GM23338 (cell line): ENCODE measurements at regions not wholly inside any gene's neighbourhood (a gene's known extent, or its start where the extent isn't known, plus 50 kb on each side); places are given as distances from the start of the nearest gene placed in this dataset.

ENCODE experiments used
- ATAC-seq: fragments of 200-7000 bp; cut with Tn5 transposase; 3 replicates; pipeline ENCODE4 v1.9.1; 2020
- DNase-seq: peaks from one replicate; pipeline ENCODE4 v3.0.0-alpha.2; 2015; ENCODE audit warnings: low spot score
- H2AFZ ChIP-seq: fragments of 200-600 bp; sonication (generic); 2 replicates; pipeline ENCODE4 v1.8.0; 2016; ENCODE audit warnings: antibody characterized with exemption, mild to moderate bottlenecking, moderate library complexity
- H3F3A ChIP-seq: fragments of 200-600 bp; sonication (generic); replicated peaks from 2 replicates; pipeline ENCODE4 v1.8.0; 2017; ENCODE audit warnings: antibody characterized with exemption, mixed run types, low read depth
- H3K27ac ChIP-seq: fragments of 200-600 bp; sonication (generic); 2 replicates; pipeline ENCODE4 v1.6.1; 2016; ENCODE audit warnings: low read depth
- H3K27me3 ChIP-seq: fragments of 200-600 bp; sonication (generic); 2 replicates; pipeline ENCODE4 v1.8.0; 2016; ENCODE audit warnings: mild to moderate bottlenecking, mixed run types, moderate library complexity; ENCODE audit not compliant: insufficient read depth
- H3K36me3 ChIP-seq: fragments of 200-600 bp; sonication (generic); 2 replicates; pipeline ENCODE4 v1.8.0; 2016; ENCODE audit warnings: mild to moderate bottlenecking; ENCODE audit not compliant: insufficient read depth
- H3K4me1 ChIP-seq: fragments of 200-600 bp; sonication (generic); 2 replicates; pipeline ENCODE4 v1.8.0; 2016; ENCODE audit warnings: mild to moderate bottlenecking, moderate library complexity; ENCODE audit not compliant: insufficient read depth
- H3K4me2 ChIP-seq: fragments of 200-600 bp; sonication (generic); 2 replicates; pipeline ENCODE4 v1.7.1; 2017; ENCODE audit warnings: mixed run types
- H3K4me3 ChIP-seq: fragments of 200-600 bp; sonication (generic); 2 replicates; pipeline ENCODE4 v1.6.1; 2016; ENCODE audit warnings: mixed run types
- H3K79me2 ChIP-seq: fragments of 200-600 bp; sonication (generic); replicated peaks from 2 replicates; pipeline ENCODE4 v1.8.0; 2017; ENCODE audit warnings: mild to moderate bottlenecking; ENCODE audit not compliant: insufficient read depth
- H3K9me2 ChIP-seq: fragments of 200-600 bp; sonication (generic); 2 replicates; pipeline ENCODE4 v1.8.0; 2017; ENCODE audit not compliant: insufficient read depth
- H4K20me1 ChIP-seq: fragments of 200-600 bp; sonication (generic); replicated peaks from 2 replicates; pipeline ENCODE4 v1.8.0; 2017; ENCODE audit warnings: mild to moderate bottlenecking; ENCODE audit not compliant: insufficient read depth
- H3K27ac Mint-ChIP-seq: 2 replicates; pipeline ENCODE4 v1.8.0; 2020; ENCODE audit warnings: inconsistent platforms, mild to moderate bottlenecking, moderate library complexity, mixed read lengths
- H3K27me3 Mint-ChIP-seq: 3 replicates; pipeline ENCODE4 v1.8.0; 2022; ENCODE audit warnings: low read depth, mild to moderate bottlenecking, moderate library complexity, mixed read lengths, inconsistent platforms; ENCODE audit not compliant: insufficient read depth, poor library complexity
- H3K36me3 Mint-ChIP-seq: 3 replicates; pipeline ENCODE4 v1.8.0; 2021; ENCODE audit warnings: low read depth, mild to moderate bottlenecking, inconsistent platforms, moderate library complexity, mixed read lengths
- H3K4me1 Mint-ChIP-seq: 3 replicates; pipeline ENCODE4 v1.8.0; 2020; ENCODE audit warnings: mild to moderate bottlenecking, inconsistent platforms, mixed read lengths
- H3K4me3 Mint-ChIP-seq: 3 replicates; pipeline ENCODE4 v1.8.0; 2021; ENCODE audit warnings: moderate library complexity, mild to moderate bottlenecking, inconsistent platforms, mixed read lengths
- H3K9me3 Mint-ChIP-seq: 3 replicates; pipeline ENCODE4 v1.8.0; 2020; ENCODE audit warnings: moderate library complexity, mild to moderate bottlenecking, inconsistent platforms, mixed read lengths
- CREB1 ChIP-seq: fragments of 250-450 bp; sonication (Bioruptor Pico); IDR thresholded peaks from 2 replicates; pipeline ENCODE4 v1.5.0; 2020; ENCODE audit warnings: low read depth, mild to moderate bottlenecking, moderate library complexity
- EZH2 ChIP-seq: fragments of 200-600 bp; sonication (generic); IDR thresholded peaks from one replicate; pipeline ENCODE4 v1.8.0; 2017; ENCODE audit warnings: antibody characterized with exemption, mild to moderate bottlenecking, low read depth; ENCODE audit not compliant: unreplicated experiment
- EZH2phosphoT487 ChIP-seq: fragments of 200-600 bp; sonication (generic); IDR thresholded peaks from one replicate; pipeline ENCODE4 v1.8.1; 2018; ENCODE audit warnings: antibody characterized with exemption; ENCODE audit not compliant: unreplicated experiment
- JUNB ChIP-seq: IDR thresholded peaks from one replicate; pipeline ENCODE4 v1.6.1; 2016; ENCODE audit warnings: antibody characterized with exemption; ENCODE audit not compliant: unreplicated experiment
- NANOG ChIP-seq: IDR thresholded peaks from 2 replicates; pipeline ENCODE4 v1.6.1; 2016; ENCODE audit warnings: antibody characterized with exemption, borderline replicate concordance
- POLR2AphosphoS5 ChIP-seq: IDR thresholded peaks from 2 replicates; pipeline ENCODE4 v1.6.1; 2016; ENCODE audit warnings: antibody characterized with exemption, low read depth
- STAT1 ChIP-seq: IDR thresholded peaks from one replicate; pipeline ENCODE4 v1.6.1; 2016; ENCODE audit warnings: antibody characterized with exemption; ENCODE audit not compliant: unreplicated experiment
- ZNF114 ChIP-seq: fragments of 250-450 bp; sonication (Bioruptor Pico); IDR thresholded peaks from 2 replicates; pipeline ENCODE4 v1.5.0; 2020; ENCODE audit warnings: mild to moderate bottlenecking, moderate library complexity
- ZNF331 ChIP-seq: fragments of 250-450 bp; sonication (Bioruptor Pico); IDR thresholded peaks from 2 replicates; pipeline ENCODE4 v1.5.0; 2020; ENCODE audit warnings: low read depth, mild to moderate bottlenecking, moderate library complexity
- TF ChIP-seq, protein P1 (sequence below): fragments of 250-450 bp; sonication (Bioruptor Pico); IDR thresholded peaks from 2 replicates; pipeline ENCODE4 v1.5.0; 2020; ENCODE audit warnings: mild to moderate bottlenecking, moderate library complexity
- TF ChIP-seq, protein P2 (sequence below): IDR thresholded peaks from one replicate; pipeline ENCODE4 v1.6.1; 2018; ENCODE audit warnings: antibody characterized with exemption; ENCODE audit not compliant: unreplicated experiment
- TF ChIP-seq, protein P3 (sequence below), 2 experiments: fragments of 200-600 bp in 1 of 2; sonication (generic) in 1 of 2; conservative IDR thresholded peaks; 2 replicates each; pipeline versions ENCODE4 v1.5.1 to v1.6.1; 2016 to 2017; ENCODE audit warnings: antibody characterized with exemption in 2 of 2, low read depth in 2 of 2, mild to moderate bottlenecking in 2 of 2, moderate library complexity in 1 of 2
- TF ChIP-seq, protein P4 (sequence below): IDR thresholded peaks from 2 replicates; pipeline ENCODE4 v1.6.1; 2016; ENCODE audit warnings: antibody characterized with exemption

DNA sequence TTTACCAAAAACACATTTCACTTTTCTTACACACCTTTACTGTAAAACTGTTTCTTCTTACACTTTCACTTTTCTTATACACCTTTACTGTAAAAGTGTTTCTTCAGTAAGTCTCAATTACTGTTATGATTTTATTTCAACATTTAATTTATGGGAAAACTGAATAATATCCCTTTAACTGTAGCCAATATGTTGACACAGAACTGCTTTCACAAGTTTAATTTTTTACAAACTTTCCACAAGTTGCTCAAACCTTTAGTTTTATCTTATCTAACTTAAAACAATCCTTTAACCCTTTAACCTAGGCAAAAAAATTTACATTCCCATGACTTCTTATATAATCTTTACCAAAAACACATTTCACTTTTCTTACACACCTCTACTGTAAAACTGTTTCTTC, 63.3 kb upstream of the OR5AN1 start:
- no peak for DNase-seq
- H3K27ac Mint-ChIP-seq: no peak overlapping the region
- H3K27me3 Mint-ChIP-seq: no peaks in the 10 kb centered on the region
- H3K9me2 ChIP-seq: peaks cover 9% of the 10 kb centered on the region; the same call in 1 of the 2 replicates
- H3F3A ChIP-seq: no peaks in the 10 kb centered on the region
- no peak for ATAC-seq
- no peak overlapping the region for H2AFZ ChIP-seq
- H4K20me1 ChIP-seq: no peaks in the 10 kb centered on the region
- peaks cover 49% of the 10 kb centered on the region for H3K9me3 Mint-ChIP-seq
- H3K79me2 ChIP-seq: no peaks in the 10 kb centered on the region
- 0 out of 2 replicates have a peak, but pooled peaks cover 3% of the 10 kb centered on the region for H3K36me3 ChIP-seq
- no peak overlapping the region for H3K4me3 ChIP-seq
- no peak overlapping the region for H3K27ac ChIP-seq
- no peak overlapping the region for H3K4me3 Mint-ChIP-seq
- no peaks in the 10 kb centered on the region for H3K36me3 Mint-ChIP-seq
- no peak for TF ChIP-seq CREB1 (CRISPR knock-in tag)
- TF ChIP-seq EZH2: no peak
- TF ChIP-seq ZNF114 (CRISPR knock-in tag): no peak
- TF ChIP-seq, protein P1, sequence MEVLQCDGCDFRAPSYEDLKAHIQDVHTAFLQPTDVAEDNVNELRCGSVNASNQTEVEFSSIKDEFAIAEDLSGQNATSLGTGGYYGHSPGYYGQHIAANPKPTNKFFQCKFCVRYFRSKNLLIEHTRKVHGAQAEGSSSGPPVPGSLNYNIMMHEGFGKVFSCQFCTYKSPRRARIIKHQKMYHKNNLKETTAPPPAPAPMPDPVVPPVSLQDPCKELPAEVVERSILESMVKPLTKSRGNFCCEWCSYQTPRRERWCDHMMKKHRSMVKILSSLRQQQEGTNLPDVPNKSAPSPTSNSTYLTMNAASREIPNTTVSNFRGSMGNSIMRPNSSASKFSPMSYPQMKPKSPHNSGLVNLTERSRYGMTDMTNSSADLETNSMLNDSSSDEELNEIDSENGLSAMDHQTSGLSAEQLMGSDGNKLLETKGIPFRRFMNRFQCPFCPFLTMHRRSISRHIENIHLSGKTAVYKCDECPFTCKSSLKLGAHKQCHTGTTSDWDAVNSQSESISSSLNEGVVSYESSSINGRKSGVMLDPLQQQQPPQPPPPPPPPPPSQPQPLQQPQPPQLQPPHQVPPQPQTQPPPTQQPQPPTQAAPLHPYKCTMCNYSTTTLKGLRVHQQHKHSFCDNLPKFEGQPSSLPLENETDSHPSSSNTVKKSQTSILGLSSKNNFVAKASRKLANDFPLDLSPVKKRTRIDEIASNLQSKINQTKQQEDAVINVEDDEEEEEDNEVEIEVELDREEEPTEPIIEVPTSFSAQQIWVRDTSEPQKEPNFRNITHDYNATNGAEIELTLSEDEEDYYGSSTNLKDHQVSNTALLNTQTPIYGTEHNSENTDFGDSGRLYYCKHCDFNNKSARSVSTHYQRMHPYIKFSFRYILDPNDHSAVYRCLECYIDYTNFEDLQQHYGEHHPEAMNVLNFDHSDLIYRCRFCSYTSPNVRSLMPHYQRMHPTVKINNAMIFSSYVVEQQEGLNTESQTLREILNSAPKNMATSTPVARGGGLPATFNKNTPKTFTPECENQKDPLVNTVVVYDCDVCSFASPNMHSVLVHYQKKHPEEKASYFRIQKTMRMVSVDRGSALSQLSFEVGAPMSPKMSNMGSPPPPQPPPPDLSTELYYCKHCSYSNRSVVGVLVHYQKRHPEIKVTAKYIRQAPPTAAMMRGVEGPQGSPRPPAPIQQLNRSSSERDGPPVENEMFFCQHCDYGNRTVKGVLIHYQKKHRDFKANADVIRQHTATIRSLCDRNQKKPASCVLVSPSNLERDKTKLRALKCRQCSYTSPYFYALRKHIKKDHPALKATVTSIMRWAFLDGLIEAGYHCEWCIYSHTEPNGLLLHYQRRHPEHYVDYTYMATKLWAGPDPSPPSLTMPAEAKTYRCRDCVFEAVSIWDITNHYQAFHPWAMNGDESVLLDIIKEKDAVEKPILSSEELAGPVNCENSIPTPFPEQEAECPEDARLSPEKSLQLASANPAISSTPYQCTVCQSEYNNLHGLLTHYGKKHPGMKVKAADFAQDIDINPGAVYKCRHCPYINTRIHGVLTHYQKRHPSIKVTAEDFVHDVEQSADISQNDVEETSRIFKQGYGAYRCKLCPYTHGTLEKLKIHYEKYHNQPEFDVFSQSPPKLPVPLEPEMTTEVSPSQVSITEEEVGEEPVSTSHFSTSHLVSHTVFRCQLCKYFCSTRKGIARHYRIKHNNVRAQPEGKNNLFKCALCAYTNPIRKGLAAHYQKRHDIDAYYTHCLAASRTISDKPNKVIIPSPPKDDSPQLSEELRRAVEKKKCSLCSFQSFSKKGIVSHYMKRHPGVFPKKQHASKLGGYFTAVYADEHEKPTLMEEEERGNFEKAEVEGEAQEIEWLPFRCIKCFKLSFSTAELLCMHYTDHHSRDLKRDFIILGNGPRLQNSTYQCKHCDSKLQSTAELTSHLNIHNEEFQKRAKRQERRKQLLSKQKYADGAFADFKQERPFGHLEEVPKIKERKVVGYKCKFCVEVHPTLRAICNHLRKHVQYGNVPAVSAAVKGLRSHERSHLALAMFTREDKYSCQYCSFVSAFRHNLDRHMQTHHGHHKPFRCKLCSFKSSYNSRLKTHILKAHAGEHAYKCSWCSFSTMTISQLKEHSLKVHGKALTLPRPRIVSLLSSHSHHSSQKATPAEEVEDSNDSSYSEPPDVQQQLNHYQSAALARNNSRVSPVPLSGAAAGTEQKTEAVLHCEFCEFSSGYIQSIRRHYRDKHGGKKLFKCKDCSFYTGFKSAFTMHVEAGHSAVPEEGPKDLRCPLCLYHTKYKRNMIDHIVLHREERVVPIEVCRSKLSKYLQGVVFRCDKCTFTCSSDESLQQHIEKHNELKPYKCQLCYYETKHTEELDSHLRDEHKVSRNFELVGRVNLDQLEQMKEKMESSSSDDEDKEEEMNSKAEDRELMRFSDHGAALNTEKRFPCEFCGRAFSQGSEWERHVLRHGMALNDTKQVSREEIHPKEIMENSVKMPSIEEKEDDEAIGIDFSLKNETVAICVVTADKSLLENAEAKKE (CRISPR knock-in tag): no peak
- TF ChIP-seq, protein P2, sequence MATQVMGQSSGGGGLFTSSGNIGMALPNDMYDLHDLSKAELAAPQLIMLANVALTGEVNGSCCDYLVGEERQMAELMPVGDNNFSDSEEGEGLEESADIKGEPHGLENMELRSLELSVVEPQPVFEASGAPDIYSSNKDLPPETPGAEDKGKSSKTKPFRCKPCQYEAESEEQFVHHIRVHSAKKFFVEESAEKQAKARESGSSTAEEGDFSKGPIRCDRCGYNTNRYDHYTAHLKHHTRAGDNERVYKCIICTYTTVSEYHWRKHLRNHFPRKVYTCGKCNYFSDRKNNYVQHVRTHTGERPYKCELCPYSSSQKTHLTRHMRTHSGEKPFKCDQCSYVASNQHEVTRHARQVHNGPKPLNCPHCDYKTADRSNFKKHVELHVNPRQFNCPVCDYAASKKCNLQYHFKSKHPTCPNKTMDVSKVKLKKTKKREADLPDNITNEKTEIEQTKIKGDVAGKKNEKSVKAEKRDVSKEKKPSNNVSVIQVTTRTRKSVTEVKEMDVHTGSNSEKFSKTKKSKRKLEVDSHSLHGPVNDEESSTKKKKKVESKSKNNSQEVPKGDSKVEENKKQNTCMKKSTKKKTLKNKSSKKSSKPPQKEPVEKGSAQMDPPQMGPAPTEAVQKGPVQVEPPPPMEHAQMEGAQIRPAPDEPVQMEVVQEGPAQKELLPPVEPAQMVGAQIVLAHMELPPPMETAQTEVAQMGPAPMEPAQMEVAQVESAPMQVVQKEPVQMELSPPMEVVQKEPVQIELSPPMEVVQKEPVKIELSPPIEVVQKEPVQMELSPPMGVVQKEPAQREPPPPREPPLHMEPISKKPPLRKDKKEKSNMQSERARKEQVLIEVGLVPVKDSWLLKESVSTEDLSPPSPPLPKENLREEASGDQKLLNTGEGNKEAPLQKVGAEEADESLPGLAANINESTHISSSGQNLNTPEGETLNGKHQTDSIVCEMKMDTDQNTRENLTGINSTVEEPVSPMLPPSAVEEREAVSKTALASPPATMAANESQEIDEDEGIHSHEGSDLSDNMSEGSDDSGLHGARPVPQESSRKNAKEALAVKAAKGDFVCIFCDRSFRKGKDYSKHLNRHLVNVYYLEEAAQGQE: no peak
- TF ChIP-seq EZH2phosphoT487: no peak
- TF ChIP-seq POLR2AphosphoS5: no peak
- no peak for TF ChIP-seq NANOG
- TF ChIP-seq, protein P3, sequence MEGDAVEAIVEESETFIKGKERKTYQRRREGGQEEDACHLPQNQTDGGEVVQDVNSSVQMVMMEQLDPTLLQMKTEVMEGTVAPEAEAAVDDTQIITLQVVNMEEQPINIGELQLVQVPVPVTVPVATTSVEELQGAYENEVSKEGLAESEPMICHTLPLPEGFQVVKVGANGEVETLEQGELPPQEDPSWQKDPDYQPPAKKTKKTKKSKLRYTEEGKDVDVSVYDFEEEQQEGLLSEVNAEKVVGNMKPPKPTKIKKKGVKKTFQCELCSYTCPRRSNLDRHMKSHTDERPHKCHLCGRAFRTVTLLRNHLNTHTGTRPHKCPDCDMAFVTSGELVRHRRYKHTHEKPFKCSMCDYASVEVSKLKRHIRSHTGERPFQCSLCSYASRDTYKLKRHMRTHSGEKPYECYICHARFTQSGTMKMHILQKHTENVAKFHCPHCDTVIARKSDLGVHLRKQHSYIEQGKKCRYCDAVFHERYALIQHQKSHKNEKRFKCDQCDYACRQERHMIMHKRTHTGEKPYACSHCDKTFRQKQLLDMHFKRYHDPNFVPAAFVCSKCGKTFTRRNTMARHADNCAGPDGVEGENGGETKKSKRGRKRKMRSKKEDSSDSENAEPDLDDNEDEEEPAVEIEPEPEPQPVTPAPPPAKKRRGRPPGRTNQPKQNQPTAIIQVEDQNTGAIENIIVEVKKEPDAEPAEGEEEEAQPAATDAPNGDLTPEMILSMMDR (conservative IDR thresholded peaks at IDR 0.05; ENCODE audit: low read depth in 2 of 2): no peak
- no peak for TF ChIP-seq JUNB
- no peak for TF ChIP-seq ZNF331
- TF ChIP-seq STAT1: no peak
- TF ChIP-seq, protein P4, sequence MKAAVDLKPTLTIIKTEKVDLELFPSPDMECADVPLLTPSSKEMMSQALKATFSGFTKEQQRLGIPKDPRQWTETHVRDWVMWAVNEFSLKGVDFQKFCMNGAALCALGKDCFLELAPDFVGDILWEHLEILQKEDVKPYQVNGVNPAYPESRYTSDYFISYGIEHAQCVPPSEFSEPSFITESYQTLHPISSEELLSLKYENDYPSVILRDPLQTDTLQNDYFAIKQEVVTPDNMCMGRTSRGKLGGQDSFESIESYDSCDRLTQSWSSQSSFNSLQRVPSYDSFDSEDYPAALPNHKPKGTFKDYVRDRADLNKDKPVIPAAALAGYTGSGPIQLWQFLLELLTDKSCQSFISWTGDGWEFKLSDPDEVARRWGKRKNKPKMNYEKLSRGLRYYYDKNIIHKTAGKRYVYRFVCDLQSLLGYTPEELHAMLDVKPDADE: no peak
- no peak overlapping the region for H3K4me2 ChIP-seq
- H3K27me3 ChIP-seq: no peaks in the 10 kb centered on the region
- no peaks in the 10 kb centered on the region for H3K4me1 ChIP-seq
- no peaks in the 10 kb centered on the region for H3K4me1 Mint-ChIP-seq
